Karpas-422 (cell line): ENCODE measurements at regions not wholly inside any gene's neighbourhood (a gene's known extent, or its start where the extent isn't known, plus 50 kb on each side); places are given as distances from the start of the nearest gene placed in this dataset.

ENCODE experiments used
- DNase-seq: peaks from one replicate; pipeline ENCODE4 v3.0.0-alpha.2; 2015
- H2AFZ ChIP-seq: fragments of 200-600 bp; sonication (generic); 2 replicates; pipeline ENCODE4 v1.6.1; 2014; ENCODE audit warnings: antibody characterized with exemption, low read length, mixed read lengths
- H3K27ac ChIP-seq: fragments of 200-600 bp; sonication (generic); 2 replicates; pipeline ENCODE4 v1.5.1; 2014; ENCODE audit warnings: mild to moderate bottlenecking, low read length, moderate library complexity
- H3K27me3 ChIP-seq: fragments of 200-600 bp; sonication (generic); 2 replicates; pipeline ENCODE4 v1.6.1; 2014; ENCODE audit warnings: low read length, mixed read lengths
- H3K36me3 ChIP-seq: fragments of 200-600 bp; sonication (generic); 2 replicates; pipeline ENCODE4 v1.6.1; 2014; ENCODE audit warnings: low read length, mixed read lengths; ENCODE audit not compliant: insufficient read depth
- H3K4me1 ChIP-seq: fragments of 200-600 bp; sonication (generic); 2 replicates; pipeline ENCODE4 v1.6.1; 2014; ENCODE audit warnings: mild to moderate bottlenecking, low read length, mixed read lengths
- H3K4me2 ChIP-seq: fragments of 200-600 bp; sonication (generic); 2 replicates; pipeline ENCODE4 v1.6.1; 2014; ENCODE audit warnings: low read length, low read depth, mild to moderate bottlenecking; ENCODE audit not compliant: poor library complexity, severe bottlenecking
- H3K4me3 ChIP-seq: fragments of 200-600 bp; sonication (generic); 2 replicates; pipeline ENCODE4 v1.5.1; 2014; ENCODE audit warnings: mild to moderate bottlenecking, antibody characterized with exemption, low read length, mixed read lengths
- H3K79me2 ChIP-seq: fragments of 200-600 bp; sonication (generic); 2 replicates; pipeline ENCODE4 v1.6.1; 2014; ENCODE audit warnings: mild to moderate bottlenecking, low read length, mixed read lengths
- H3K9ac ChIP-seq: fragments of 200-600 bp; sonication (generic); 2 replicates; pipeline ENCODE4 v1.6.0; 2014; ENCODE audit warnings: low read length
- H3K9me2 ChIP-seq: fragments of 200-600 bp; sonication (generic), shearing (Covaris generic); replicated peaks from 2 replicates; pipeline ENCODE4 v1.6.0; 2014; ENCODE audit warnings: mild to moderate bottlenecking, low read length, moderate library complexity; ENCODE audit not compliant: insufficient read depth
- H3K9me3 ChIP-seq: fragments of 300-700, 200-600 bp; sonication (generic); 2 replicates; pipeline ENCODE4 v1.6.1; 2014; ENCODE audit warnings: low read length, mixed read lengths
- H4K20me1 ChIP-seq: fragments of 200-600 bp; sonication (generic); 2 replicates; pipeline ENCODE4 v1.6.1; 2014; ENCODE audit warnings: mild to moderate bottlenecking, antibody characterized with exemption, low read length, low read depth; ENCODE audit not compliant: insufficient read depth

GRCh38 chr2:157959249-157959648 lies 83.1 kb upstream of the ACVR1 start:
- Histone ChIP-seq H3K4me2 (no peak overlapping the region), H3K27me3 (no peaks in the 10 kb centered on the region), H3K9ac (no peak overlapping the region), H3K4me1 (no peaks in the 10 kb centered on the region), H4K20me1 (no peaks in the 10 kb centered on the region), H3K27ac (no peak overlapping the region), H3K9me3 (peaks cover 11% of the 10 kb centered on the region), H2AFZ (no peak overlapping the region), H3K36me3 (no peaks in the 10 kb centered on the region), H3K4me3 (no peak overlapping the region), H3K79me2 (no peaks in the 10 kb centered on the region), H3K9me2 (no peaks in the 10 kb centered on the region)
- no peak for DNase-seq

- Histone ChIP-seq H3K27me3 (no peaks in the 10 kb centered on the region), H3K4me2 (no peak overlapping the region)
Measured at GRCh38 chr2:157957596-157957995, 81.5 kb upstream of the ACVR1 start.

GRCh38 chr2:157952558-157952957 lies 76.4 kb upstream of the ACVR1 start:
- Histone ChIP-seq H3K9me2 (no peaks in the 10 kb centered on the region), H3K4me3 (no peak overlapping the region), H3K9me3 (peaks cover 11% of the 10 kb centered on the region), H3K27me3 (no peaks in the 10 kb centered on the region), H3K4me2 (no peak overlapping the region), H4K20me1 (no peaks in the 10 kb centered on the region), H3K4me1 (no peaks in the 10 kb centered on the region), H2AFZ (no peak overlapping the region), H3K36me3 (no peaks in the 10 kb centered on the region), H3K9ac (no peak overlapping the region), H3K79me2 (no peaks in the 10 kb centered on the region), H3K27ac (no peak overlapping the region)
- DNase-seq: no peak

More at GRCh38 chr2:157957596-157957995, 81.5 kb upstream of the ACVR1 start:
- H3K9ac ChIP-seq: no peak overlapping the region
- no peak overlapping the region for H2AFZ ChIP-seq
- no peak overlapping the region for H3K4me3 ChIP-seq
- no peaks in the 10 kb centered on the region for H3K9me2 ChIP-seq
- peaks cover 11% of the 10 kb centered on the region for H3K9me3 ChIP-seq
- H4K20me1 ChIP-seq: no peaks in the 10 kb centered on the region
- no peaks in the 10 kb centered on the region for H3K36me3 ChIP-seq
- H3K4me1 ChIP-seq: no peaks in the 10 kb centered on the region
- H3K79me2 ChIP-seq: no peaks in the 10 kb centered on the region
- no peak overlapping the region for H3K27ac ChIP-seq
- no peak for DNase-seq

- Histone ChIP-seq H3K27me3 (no peaks in the 10 kb centered on the region), H3K79me2 (no peaks in the 10 kb centered on the region), H2AFZ (no peak overlapping the region), H4K20me1 (no peaks in the 10 kb centered on the region), H3K9ac (no peak overlapping the region), H3K27ac (no peak overlapping the region), H3K36me3 (no peaks in the 10 kb centered on the region), H3K9me2 (no peaks in the 10 kb centered on the region), H3K4me1 (no peaks in the 10 kb centered on the region), H3K9me3 (no peaks in the 10 kb centered on the region), H3K4me2 (no peak overlapping the region), H3K4me3 (no peak overlapping the region)
- DNase-seq: no peak
Measured at GRCh38 chr2:157948856-157949255, 72.7 kb upstream of the ACVR1 start.

- Histone ChIP-seq H3K27ac (no peak overlapping the region), H4K20me1 (no peaks in the 10 kb centered on the region), H3K79me2 (no peaks in the 10 kb centered on the region), H3K9ac (no peak overlapping the region), H3K27me3 (no peaks in the 10 kb centered on the region), H2AFZ (no peak overlapping the region), H3K4me1 (no peaks in the 10 kb centered on the region), H3K4me2 (no peak overlapping the region), H3K4me3 (no peak overlapping the region), H3K9me3 (no peaks in the 10 kb centered on the region), H3K9me2 (no peaks in the 10 kb centered on the region), H3K36me3 (no peaks in the 10 kb centered on the region)
- DNase-seq: no peak
Measured at GRCh38 chr2:157946919-157947557, 70.9 kb upstream of the ACVR1 start.

- Histone ChIP-seq H3K79me2 (no peaks in the 10 kb centered on the region), H3K36me3 (no peaks in the 10 kb centered on the region), H3K4me3 (no peak overlapping the region), H3K4me1 (no peaks in the 10 kb centered on the region), H4K20me1 (no peaks in the 10 kb centered on the region), H3K27ac (no peak overlapping the region), H3K9ac (no peak overlapping the region), H3K9me3 (no peaks in the 10 kb centered on the region), H3K4me2 (no peak overlapping the region), H2AFZ (no peak overlapping the region), H3K27me3 (no peaks in the 10 kb centered on the region), H3K9me2 (no peaks in the 10 kb centered on the region)
- no peak for DNase-seq
Measured at GRCh38 chr2:157940024-157940423, 63.9 kb upstream of the ACVR1 start.

GRCh38 chr2:157938556-157938955 lies 62.4 kb upstream of the ACVR1 start:
- H3K79me2 ChIP-seq: no peaks in the 10 kb centered on the region
- H3K9ac ChIP-seq: no peak overlapping the region
- no peaks in the 10 kb centered on the region for H3K9me3 ChIP-seq
- DNase-seq: no peak
- no peak overlapping the region for H3K4me3 ChIP-seq
- H3K27me3 ChIP-seq: no peaks in the 10 kb centered on the region
- no peaks in the 10 kb centered on the region for H3K9me2 ChIP-seq
- H3K27ac ChIP-seq: no peak overlapping the region
- H2AFZ ChIP-seq: no peak overlapping the region
- no peaks in the 10 kb centered on the region for H3K4me1 ChIP-seq
- H4K20me1 ChIP-seq: no peaks in the 10 kb centered on the region
- no peaks in the 10 kb centered on the region for H3K36me3 ChIP-seq
- no peak overlapping the region for H3K4me2 ChIP-seq

GRCh38 chr2:157936406-157936805 lies 60.3 kb upstream of the ACVR1 start:
- no peak overlapping the region for H2AFZ ChIP-seq
- H3K36me3 ChIP-seq: no peaks in the 10 kb centered on the region
- H3K4me3 ChIP-seq: no peak overlapping the region
- H3K9me3 ChIP-seq: no peaks in the 10 kb centered on the region
- H3K4me2 ChIP-seq: no peak overlapping the region
- no peaks in the 10 kb centered on the region for H4K20me1 ChIP-seq
- H3K4me1 ChIP-seq: no peaks in the 10 kb centered on the region
- no peaks in the 10 kb centered on the region for H3K9me2 ChIP-seq
- no peaks in the 10 kb centered on the region for H3K27me3 ChIP-seq
- DNase-seq: no peak
- H3K9ac ChIP-seq: no peak overlapping the region
- H3K27ac ChIP-seq: no peak overlapping the region
- no peaks in the 10 kb centered on the region for H3K79me2 ChIP-seq
